HG03097 (cell line): ENCODE measurements at regions not wholly inside any gene's neighbourhood (a gene's known extent, or its start where the extent isn't known, plus 50 kb on each side); places are given as distances from the start of the nearest gene placed in this dataset.
"Not testable (repeated sequence)": the region's sequence is repeated elsewhere in the genome, so short reads cannot be mapped to it uniquely, and the experiment has no call there.

Source experiments
- ATAC-seq: cut with Tn5 transposase; IDR thresholded peaks from one replicate; pipeline ENCODE4 v1.9.1; 2021; ENCODE audit not compliant: unreplicated experiment, low FRiP score

GRCh38 chr12:89073659-89074058 is 278.6 kb downstream of the DUSP6 start:
- ATAC-seq, result no peak

- ATAC-seq, result no peak
Observed at GRCh38 chr12:89073027-89073398, 279.3 kb downstream of the DUSP6 start.

GRCh38 chr12:89072294-89073026 is 279.8 kb downstream of the DUSP6 start:
- no peak for ATAC-seq

GRCh38 chr12:89070603-89071002 is 281.7 kb downstream of the DUSP6 start:
- ATAC-seq, result no peak

- no peak for ATAC-seq
Observed at GRCh38 chr12:89069431-89069830, 282.9 kb downstream of the DUSP6 start.

- no peak for ATAC-seq
Observed at GRCh38 chr12:89067421-89068187, 284.7 kb downstream of the DUSP6 start.

- ATAC-seq, result no peak
Observed at GRCh38 chr12:89064780-89065179, 287.5 kb downstream of the DUSP6 start.

GRCh38 chr12:89064151-89064550 is 288.1 kb downstream of the DUSP6 start:
- no peak for ATAC-seq

- ATAC-seq, result peak; percentile 83
Observed at GRCh38 chr12:89062996-89063395, 289.3 kb downstream of the DUSP6 start.

- no peak for ATAC-seq
Observed at GRCh38 chr12:89059721-89060541, 292.4 kb downstream of the DUSP6 start.

- no peak for ATAC-seq
Observed at GRCh38 chr12:89059056-89059455, 293.2 kb downstream of the DUSP6 start.

GRCh38 chr12:89058402-89058801 is 293.9 kb downstream of the DUSP6 start:
- no peak for ATAC-seq

GRCh38 chr12:89053817-89054216 is 298.5 kb downstream of the DUSP6 start:
- ATAC-seq, result not testable (repeated sequence)

- no peak for ATAC-seq
Observed at GRCh38 chr12:89051065-89051677, 301.1 kb downstream of the DUSP6 start.

- ATAC-seq, result no peak
Observed at GRCh38 chr12:89047856-89048418, 304.4 kb downstream of the DUSP6 start.

GRCh38 chr12:89041078-89041477 is 311.2 kb downstream of the DUSP6 start:
- no peak for ATAC-seq

- peak; percentile 99 for ATAC-seq
Observed at GRCh38 chr12:89040146-89040964, 311.9 kb downstream of the DUSP6 start.

GRCh38 chr12:89038831-89039512 is 313.3 kb downstream of the DUSP6 start:
- no peak for ATAC-seq

- no peak for ATAC-seq
Observed at GRCh38 chr12:89033062-89033461, 319.2 kb downstream of the DUSP6 start.
